Activated B cell treated with CpG ODN at 0.5 μM for 24 hours (primary cell): ENCODE measurements at regions not wholly inside any gene's neighbourhood (a gene's known extent, or its start where the extent isn't known, plus 50 kb on each side); places are given as distances from the start of the nearest gene placed in this dataset.

Experiments
- ATAC-seq: fragments of 200-7000 bp; cut with Tn5 transposase; one replicate; pipeline ENCODE4 v1.10.0; 2021; ENCODE audit warnings: low read depth, mild to moderate bottlenecking, moderate library complexity
- CTCF ChIA-PET: fragments of 350-600 bp; sonication (Branson Sonifier 250); formaldehyde crosslinking; loops from one replicate; lab custom pipeline; 2021; ENCODE audit warnings: antibody characterized with exemption; lab: Charles Lee
- POLR2A ChIA-PET: fragments of 350-600 bp; sonication (Branson Sonifier 250); formaldehyde crosslinking; loops from one replicate; lab custom pipeline; 2021; ENCODE audit warnings: antibody characterized with exemption; lab: Charles Lee
- DNase-seq: peaks from one replicate; pipeline ENCODE4 v3.0.0; 2022
- H3K27ac Mint-ChIP-seq: one replicate; pipeline ENCODE4 v1.8.0; 2020; ENCODE audit warnings: mixed read lengths
- H3K27me3 Mint-ChIP-seq: one replicate; pipeline ENCODE4 v1.8.0; 2021; ENCODE audit warnings: mixed read lengths
- H3K36me3 Mint-ChIP-seq: one replicate; pipeline ENCODE4 v1.8.0; 2021; ENCODE audit warnings: low read depth, mixed read lengths
- H3K4me1 Mint-ChIP-seq: one replicate; pipeline ENCODE4 v1.8.0; 2021; ENCODE audit warnings: mixed read lengths
- H3K4me3 Mint-ChIP-seq: one replicate; pipeline ENCODE4 v1.8.0; 2020; ENCODE audit warnings: mild to moderate bottlenecking, mixed read lengths
- H3K9me3 Mint-ChIP-seq: one replicate; pipeline ENCODE4 v1.8.0; 2020; ENCODE audit warnings: mixed read lengths
- intact Hi-C: fragments of 100-400 bp; cut with micrococcal nuclease; formaldehyde crosslinking; loops from one replicate; pipeline ENCODE4 v1.15.1; 2024
- TF ChIP-seq, protein P1 (sequence below): fragments of 200-600 bp; IDR thresholded peaks from one replicate; pipeline ENCODE4 v1.8.0; 2022; ENCODE audit warnings: antibody characterized with exemption, mild to moderate bottlenecking

GRCh38 chr4:127143460-127144195 is 489.1 kb upstream of the INTU start:
- TF ChIP-seq, protein P1, sequence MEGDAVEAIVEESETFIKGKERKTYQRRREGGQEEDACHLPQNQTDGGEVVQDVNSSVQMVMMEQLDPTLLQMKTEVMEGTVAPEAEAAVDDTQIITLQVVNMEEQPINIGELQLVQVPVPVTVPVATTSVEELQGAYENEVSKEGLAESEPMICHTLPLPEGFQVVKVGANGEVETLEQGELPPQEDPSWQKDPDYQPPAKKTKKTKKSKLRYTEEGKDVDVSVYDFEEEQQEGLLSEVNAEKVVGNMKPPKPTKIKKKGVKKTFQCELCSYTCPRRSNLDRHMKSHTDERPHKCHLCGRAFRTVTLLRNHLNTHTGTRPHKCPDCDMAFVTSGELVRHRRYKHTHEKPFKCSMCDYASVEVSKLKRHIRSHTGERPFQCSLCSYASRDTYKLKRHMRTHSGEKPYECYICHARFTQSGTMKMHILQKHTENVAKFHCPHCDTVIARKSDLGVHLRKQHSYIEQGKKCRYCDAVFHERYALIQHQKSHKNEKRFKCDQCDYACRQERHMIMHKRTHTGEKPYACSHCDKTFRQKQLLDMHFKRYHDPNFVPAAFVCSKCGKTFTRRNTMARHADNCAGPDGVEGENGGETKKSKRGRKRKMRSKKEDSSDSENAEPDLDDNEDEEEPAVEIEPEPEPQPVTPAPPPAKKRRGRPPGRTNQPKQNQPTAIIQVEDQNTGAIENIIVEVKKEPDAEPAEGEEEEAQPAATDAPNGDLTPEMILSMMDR: no peak
- H3K27ac Mint-ChIP-seq: no peak overlapping the region
- H3K9me3 Mint-ChIP-seq: no peaks in the 10 kb centered on the region
- ChIA-PET CTCF (no interaction called here), POLR2A (no interaction called here)
- intact Hi-C loops: no loop called here
- H3K27me3 Mint-ChIP-seq: no peaks in the 10 kb centered on the region
- no peak overlapping the region for H3K4me3 Mint-ChIP-seq
- no peaks in the 10 kb centered on the region for H3K36me3 Mint-ChIP-seq
- H3K4me1 Mint-ChIP-seq: no peaks in the 10 kb centered on the region
- DNase-seq (no peak), ATAC-seq (no peak)

DNA sequence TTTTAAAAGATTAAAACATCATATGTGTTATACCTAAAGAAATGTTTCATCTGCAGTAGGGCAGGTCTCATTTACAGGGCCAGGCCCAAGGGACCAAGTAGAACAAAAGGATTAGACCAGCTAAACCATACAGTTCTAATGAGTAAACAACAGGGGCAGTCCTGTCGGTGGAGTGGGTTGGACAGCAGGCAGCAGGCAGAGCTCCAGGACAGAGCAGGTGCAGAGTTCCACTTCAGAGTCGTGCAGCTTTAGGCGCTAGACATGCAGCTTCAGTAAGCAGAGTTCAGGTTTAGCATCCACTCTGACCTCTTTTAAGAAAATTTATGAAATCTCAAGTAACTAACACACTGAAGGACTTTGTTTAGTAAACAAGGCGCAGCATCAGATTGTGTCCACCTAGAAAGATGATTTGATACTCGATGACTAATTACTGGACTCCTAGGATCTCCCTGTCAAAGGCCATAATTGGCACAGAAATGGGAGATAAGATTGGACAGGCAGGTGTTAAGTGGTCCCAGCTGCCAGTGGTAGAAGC is 487.7 kb upstream of the INTU start:
- H3K4me1 Mint-ChIP-seq: no peaks in the 10 kb centered on the region
- no peak overlapping the region for H3K27ac Mint-ChIP-seq
- ATAC-seq (no peak), DNase-seq (no peak)
- no peaks in the 10 kb centered on the region for H3K9me3 Mint-ChIP-seq
- TF ChIP-seq, protein P1: no peak
- H3K36me3 Mint-ChIP-seq: no peaks in the 10 kb centered on the region
- H3K4me3 Mint-ChIP-seq: no peak overlapping the region
- intact Hi-C loops: no loop called here
- H3K27me3 Mint-ChIP-seq: no peaks in the 10 kb centered on the region
- ChIA-PET CTCF (no interaction called here), POLR2A (no interaction called here)

DNA sequence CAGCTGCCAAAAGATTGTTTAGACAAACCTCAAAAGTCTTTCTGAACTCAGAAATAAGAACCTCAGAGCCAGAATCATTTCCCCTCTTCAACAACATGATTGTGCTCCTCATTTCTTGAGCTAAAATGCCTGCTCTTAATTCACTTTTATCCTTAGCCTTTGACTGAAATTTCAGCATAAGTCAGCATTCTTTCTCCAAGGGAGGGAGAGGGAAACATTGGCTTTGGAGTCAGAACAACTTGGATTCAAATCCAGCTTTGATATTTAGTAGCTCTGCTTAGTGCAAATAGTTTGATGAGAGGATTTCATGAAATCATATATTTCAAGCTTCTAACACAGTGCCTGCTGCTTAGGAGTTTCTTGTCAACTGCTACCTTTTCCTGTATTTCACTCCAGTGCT is 484.6 kb upstream of the INTU start:
- ChIA-PET POLR2A (no interaction called here), CTCF (no interaction called here)
- Mint-ChIP-seq H3K9me3 (no peaks in the 10 kb centered on the region), H3K4me3 (no peak overlapping the region), H3K36me3 (no peaks in the 10 kb centered on the region), H3K4me1 (no peaks in the 10 kb centered on the region), H3K27ac (no peak overlapping the region), H3K27me3 (no peaks in the 10 kb centered on the region)
- DNase-seq: no peak
- intact Hi-C loops: no loop called here
- no peak for ATAC-seq
- TF ChIP-seq, protein P1: no peak

DNA sequence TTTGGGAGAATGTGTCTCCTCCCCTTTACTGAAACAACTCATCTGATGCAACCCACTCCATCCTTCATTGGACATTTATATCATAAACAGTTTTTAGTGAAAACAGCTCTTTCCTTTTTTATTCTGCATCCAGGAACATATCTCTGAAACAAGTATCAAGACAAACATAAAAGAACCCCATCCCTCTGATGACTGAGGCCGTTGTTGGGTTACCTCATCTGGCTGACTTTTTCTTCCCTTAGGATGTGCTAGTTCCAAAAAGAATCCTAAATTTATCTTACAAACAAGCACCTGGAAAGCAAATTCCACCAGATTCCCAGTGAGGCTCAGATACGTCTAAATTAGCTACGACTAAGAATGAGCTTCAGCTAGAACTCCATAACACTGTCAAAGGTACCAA is 483.7 kb upstream of the INTU start:
- TF ChIP-seq, protein P1: no peak
- intact Hi-C loops: no loop called here
- DNase-seq: no peak
- no peaks in the 10 kb centered on the region for H3K9me3 Mint-ChIP-seq
- H3K36me3 Mint-ChIP-seq: no peaks in the 10 kb centered on the region
- no peaks in the 10 kb centered on the region for H3K27me3 Mint-ChIP-seq
- CTCF ChIA-PET: no interaction called here
- POLR2A ChIA-PET: no interaction called here
- H3K4me3 Mint-ChIP-seq: no peak overlapping the region
- no peak for ATAC-seq
- no peaks in the 10 kb centered on the region for H3K4me1 Mint-ChIP-seq
- no peak overlapping the region for H3K27ac Mint-ChIP-seq

DNA sequence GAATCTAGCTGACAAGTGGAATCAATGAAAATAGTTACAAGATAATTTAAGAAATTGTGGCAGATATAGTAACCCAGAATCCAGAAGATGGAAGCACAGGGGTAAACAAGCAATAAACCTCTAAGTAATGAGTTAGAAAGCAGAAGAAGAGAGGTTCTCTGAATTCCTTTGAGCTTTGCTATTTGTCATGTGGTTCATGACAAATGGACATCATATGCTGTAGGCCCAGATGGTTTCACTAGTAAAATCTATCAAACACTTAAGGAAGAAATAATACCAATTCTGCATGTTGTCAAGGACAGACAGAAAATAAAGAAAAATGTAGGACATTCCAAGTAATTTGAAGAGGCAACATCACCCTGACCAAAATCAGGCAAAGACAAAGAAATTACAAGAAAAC is 480.8 kb upstream of the INTU start:
- intact Hi-C loops: no loop called here
- DNase-seq: no peak
- TF ChIP-seq, protein P1: no peak

More for the DNA sequence above, 480.8 kb upstream of the INTU start:
- ChIA-PET POLR2A (no interaction called here), CTCF (no interaction called here)
- H3K27ac Mint-ChIP-seq: no peak overlapping the region
- ATAC-seq: no peak
- H3K4me1 Mint-ChIP-seq: no peaks in the 10 kb centered on the region
- no peak overlapping the region for H3K4me3 Mint-ChIP-seq
- no peaks in the 10 kb centered on the region for H3K9me3 Mint-ChIP-seq
- no peaks in the 10 kb centered on the region for H3K27me3 Mint-ChIP-seq
- no peaks in the 10 kb centered on the region for H3K36me3 Mint-ChIP-seq
